ENCODE measurements at regions not wholly inside any gene's neighbourhood (a gene's known extent, or its start where the extent isn't known, plus 50 kb on each side); places are given as distances from the start of the nearest gene placed in this dataset.

GRCh38 chr2:237035781-237036475 lies 49.8 kb upstream of the COPS8 start:
- Mint-ChIP-seq H3K4me3 (no peak overlapping the region), H3K27me3 (ENCODE audit: low read depth) (no peaks in the 10 kb centered on the region), H3K4me1 (ENCODE audit: low read depth) (no peaks in the 10 kb centered on the region), H3K27ac (no peak overlapping the region), H3K9me3 (ENCODE audit: insufficient read depth) (no peaks in the 10 kb centered on the region), H3K36me3 (ENCODE audit: low read depth) (no peaks in the 10 kb centered on the region)
- ATAC-seq (no peak), DNase-seq (no peak)
- POLR2A ChIA-PET, result no interaction called here
- CTCF ChIA-PET, result no interaction called here

All from activated CD8-positive, alpha-beta T cell treated with anti-CD3 and anti-CD28 coated beads, Interleukin-2, amount 10 ng/mL, durations not matched to agents 7 days and 5 days (primary cell).